Limb (tissue), 2 donors: ENCODE measurements at regions not wholly inside any gene's neighbourhood (a gene's known extent, or its start where the extent isn't known, plus 50 kb on each side); places are given as distances from the start of the nearest gene placed in this dataset.
A peak's percentile ranks its signal among the peaks of the same experiment; 100 is the strongest.

ENCODE experiments used
- DNase-seq, 2 donors: peaks; one replicate each; pipeline ENCODE4 v3.0.0-alpha.2; 2016; ENCODE audit errors: extremely low spot score in 2 of 2

- DNase-seq, result no peak
Observed at GRCh38 chrX:40457406-40457805, 123.4 kb upstream of the ATP6AP2 start.

GRCh38 chrX:40452031-40452430 is 128.7 kb upstream of the ATP6AP2 start:
- DNase-seq, result no peak

DNA sequence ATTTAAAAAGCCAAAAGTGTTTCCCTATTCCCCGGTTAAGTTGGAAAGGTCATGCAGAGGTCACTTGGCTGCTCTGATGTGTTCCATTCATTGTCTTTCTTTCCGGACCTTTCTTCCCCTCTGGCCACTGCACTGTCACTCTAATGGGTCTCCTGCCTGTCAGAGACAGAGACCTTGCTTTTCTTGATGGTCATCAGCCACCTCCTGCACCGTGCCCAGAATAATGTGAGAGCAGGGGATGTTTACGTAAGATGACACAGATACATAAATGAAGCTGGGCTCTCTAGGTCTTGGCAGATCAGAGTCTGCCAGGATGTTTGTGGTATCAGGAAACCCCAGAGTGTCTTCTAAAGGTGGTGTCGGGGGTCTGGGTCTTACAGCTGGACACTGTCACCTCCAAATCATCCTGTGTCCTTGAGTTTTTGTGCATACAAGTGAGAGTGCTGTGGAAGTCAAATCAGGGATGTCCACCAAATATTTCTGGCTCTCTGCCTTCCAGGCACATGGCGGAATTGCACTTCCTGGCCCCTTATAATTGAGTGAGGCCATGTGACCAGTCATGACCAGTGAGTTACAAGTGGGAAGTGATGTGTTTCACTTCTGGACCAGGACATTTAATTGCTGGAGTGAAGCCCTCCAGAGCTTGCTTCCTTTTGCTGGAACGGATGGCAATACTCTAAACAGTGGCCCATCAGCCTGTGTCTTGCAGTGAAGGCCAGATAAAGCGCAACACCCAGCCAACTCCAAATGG is 130.6 kb upstream of the ATP6AP2 start:
- no peak for DNase-seq

DNA sequence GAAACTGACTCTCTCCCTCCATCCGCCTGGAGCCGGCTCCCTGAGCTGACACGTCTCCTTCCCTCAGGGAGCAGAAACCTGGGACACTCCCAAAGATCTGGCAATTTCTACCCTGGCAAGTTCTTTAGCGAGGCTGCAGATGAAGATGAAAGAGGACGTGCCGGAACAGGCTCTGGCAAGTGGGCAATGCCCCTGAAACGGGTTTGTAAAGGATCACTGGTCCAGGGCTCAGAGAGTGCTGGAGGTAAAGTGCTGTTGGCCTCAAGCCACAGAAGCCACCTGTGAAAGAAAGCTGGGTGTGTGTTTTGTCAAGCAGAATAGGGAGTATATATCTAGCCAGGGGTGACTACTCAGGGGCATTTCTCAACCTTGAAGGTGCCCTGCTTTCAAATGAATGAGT is 131.4 kb upstream of the ATP6AP2 start:
- no peak for DNase-seq

DNA sequence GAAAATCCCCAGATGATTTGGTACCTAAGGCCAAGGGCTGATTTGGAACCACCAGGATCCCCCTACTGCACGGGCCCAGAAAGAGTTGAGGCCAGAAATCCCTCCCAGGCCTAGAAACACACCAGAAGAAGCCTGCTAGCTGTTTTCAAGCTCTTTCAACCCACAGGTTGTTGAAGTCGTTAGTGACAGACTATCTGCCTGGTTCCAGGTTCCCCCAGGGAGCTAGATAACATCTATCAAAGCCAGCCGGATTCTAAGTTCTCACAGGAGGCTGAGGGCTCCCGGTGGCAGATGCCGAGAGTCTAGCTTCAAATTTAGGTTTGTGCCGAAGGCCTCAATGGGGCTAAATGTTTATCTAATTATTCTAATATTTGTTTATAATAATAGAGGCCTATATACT is 132.0 kb upstream of the ATP6AP2 start:
- DNase-seq, result no peak

GRCh38 chrX:40446921-40447320 is 133.8 kb upstream of the ATP6AP2 start:
- DNase-seq, result peak in 1 of 2 donors; percentile 6

DNA sequence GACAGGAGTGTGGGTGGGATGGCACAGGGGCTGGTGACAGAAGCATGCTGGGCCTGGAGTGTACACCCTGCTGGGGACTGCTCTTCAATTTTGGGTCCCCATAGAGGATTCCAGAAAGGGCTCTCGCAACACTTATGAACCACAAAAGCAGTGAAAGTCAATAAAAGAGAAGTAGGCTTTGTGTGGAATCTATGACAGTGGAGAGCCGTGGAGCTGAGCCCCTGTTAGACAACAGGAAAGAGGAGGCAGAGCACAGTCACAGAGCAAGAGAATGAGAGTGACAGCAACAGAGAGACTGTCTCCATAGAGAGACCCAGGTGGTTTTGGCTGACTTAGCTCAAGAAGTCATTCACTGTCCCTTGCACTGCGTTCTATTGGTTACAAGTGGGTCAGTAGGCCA is 135.1 kb upstream of the ATP6AP2 start:
- no peak for DNase-seq

- DNase-seq, result no peak
Observed at GRCh38 chrX:40444798-40445496, 135.8 kb upstream of the ATP6AP2 start.

DNA sequence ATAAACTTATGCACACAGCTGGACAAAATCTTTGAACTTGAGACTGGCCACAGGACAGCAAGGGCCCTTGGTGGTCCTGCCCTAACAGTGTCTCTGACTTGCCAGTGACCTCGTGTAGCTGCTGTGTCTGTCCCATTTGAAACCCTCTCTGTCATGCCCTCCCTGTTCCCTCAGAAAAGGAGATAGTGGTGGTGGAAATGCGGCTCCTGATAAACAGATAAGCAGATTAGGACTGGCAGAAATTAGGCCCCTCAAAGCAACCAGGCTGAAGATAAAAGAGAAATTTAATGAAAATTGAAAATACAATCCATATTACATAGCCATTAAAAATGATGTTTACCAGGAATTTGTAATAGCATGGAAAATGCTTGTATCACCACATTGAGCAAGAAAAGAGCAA is 136.6 kb upstream of the ATP6AP2 start:
- DNase-seq, result no peak

DNA sequence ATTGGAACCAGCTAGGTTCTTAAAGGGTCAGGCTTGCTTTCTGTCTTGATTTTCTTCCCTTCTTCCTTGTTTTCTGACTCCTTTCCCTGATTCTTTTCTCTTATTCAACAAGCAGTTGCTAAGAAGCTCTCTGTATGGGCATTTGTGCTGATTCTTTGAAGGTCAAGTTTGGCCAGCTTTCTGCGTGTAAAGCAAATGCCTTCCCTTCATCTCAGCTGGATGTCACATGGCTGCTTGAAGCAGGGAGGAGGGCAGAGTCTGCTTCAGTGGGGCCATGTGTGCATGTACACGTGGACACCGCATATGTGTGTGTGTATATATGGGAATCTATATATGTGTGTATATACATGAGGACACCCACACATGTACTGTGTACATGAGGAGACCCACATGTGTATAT is 139.9 kb upstream of the ATP6AP2 start:
- no peak for DNase-seq

DNA sequence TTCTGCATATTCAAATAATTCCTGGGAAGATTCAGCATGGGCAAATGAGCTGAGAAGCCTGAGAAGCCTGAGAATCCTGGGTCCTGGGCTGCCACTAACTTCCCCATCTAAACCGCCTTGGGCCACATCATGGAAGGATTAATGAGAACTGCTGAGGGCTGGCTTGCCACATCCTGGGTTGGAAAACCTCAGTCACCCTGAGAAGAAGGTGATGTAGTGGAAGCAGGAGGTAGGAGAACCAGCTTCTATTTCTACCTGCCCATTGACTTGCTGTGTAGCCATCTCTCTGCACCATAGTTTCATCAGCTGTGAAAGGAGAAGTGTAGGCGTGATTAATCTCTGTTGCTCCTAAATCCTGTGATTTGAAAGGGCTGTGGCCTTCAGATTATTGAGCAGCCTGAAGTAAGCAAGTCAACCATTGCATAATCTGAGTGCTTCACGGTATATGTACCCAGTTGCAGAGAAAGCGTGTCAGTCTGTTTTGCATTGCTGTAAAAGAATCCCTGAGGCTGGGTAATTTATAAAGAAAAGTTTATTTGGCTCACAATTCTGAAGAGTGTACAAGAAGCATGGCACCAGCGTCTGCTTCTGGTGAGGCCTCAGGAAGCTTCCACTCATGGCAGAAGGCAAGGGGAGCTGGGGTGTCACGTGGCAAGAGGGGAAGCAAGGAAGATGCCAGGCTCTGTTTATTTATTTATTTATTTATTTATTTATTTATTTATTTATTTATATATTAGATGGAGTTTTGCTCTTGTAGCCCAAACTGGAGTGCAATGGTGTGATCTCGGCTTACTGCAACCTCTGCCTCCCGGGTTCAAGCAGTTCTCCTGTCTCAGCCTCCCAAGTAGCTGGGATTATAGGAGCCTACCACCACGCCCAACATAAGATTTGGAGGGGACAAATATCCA is 140.9 kb upstream of the ATP6AP2 start:
- DNase-seq, result no peak

GRCh38 chrX:40437348-40437747 is 143.4 kb upstream of the ATP6AP2 start:
- DNase-seq, result no peak

- DNase-seq, result peak; percentile 35 to 54
Observed at GRCh38 chrX:40434947-40435346, 145.8 kb upstream of the ATP6AP2 start.

- DNase-seq, result no peak
Observed at GRCh38 chrX:40434443-40434842, 146.3 kb upstream of the ATP6AP2 start.

GRCh38 chrX:40433160-40433559 is 147.6 kb upstream of the ATP6AP2 start:
- no peak for DNase-seq

DNA sequence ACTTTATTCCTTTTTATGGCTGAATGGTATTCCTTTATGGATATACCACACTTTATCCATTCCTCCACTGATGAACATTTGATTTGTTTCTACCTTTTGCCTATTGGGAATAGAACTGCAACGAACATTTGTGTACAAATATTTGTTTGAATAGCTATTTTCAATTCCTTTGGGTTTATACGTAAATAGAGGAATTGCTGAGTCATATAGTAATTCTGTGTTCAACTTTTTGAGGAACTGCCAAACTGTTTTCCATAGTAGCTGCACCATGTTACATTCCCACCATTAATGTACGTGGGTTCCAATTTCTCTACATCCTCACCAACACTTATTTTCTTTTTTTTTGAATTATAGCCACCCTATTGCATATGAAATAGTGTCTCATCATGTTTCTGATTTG is 156.5 kb upstream of the ATP6AP2 start:
- no peak for DNase-seq

GRCh38 chrX:40423299-40423698 is 157.5 kb upstream of the ATP6AP2 start:
- DNase-seq, result no peak

DNA sequence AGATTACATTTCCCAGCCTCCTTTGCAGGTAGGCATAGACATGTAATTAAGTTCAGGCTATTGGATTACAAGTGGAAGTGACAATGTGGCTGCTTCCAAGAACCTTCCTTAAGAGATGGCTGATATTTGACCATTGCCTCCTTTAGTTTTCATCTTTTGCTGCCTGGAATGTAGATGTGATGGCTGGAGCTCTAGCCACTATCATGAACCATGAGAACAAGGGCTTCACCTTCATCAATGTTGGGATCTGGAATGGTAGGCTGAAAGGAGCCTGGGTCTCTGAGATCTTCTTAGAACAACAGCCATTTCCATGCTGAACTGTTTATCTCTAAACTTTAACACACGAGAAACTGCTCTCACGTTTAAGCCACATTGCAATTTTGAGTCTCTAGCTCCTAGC is 158.7 kb upstream of the ATP6AP2 start:
- DNase-seq, result no peak

- no peak for DNase-seq
Observed at GRCh38 chrX:40420899-40421729, 159.7 kb upstream of the ATP6AP2 start.

- no peak for DNase-seq
Observed at GRCh38 chrX:40418813-40419195, 162.0 kb upstream of the ATP6AP2 start.

DNA sequence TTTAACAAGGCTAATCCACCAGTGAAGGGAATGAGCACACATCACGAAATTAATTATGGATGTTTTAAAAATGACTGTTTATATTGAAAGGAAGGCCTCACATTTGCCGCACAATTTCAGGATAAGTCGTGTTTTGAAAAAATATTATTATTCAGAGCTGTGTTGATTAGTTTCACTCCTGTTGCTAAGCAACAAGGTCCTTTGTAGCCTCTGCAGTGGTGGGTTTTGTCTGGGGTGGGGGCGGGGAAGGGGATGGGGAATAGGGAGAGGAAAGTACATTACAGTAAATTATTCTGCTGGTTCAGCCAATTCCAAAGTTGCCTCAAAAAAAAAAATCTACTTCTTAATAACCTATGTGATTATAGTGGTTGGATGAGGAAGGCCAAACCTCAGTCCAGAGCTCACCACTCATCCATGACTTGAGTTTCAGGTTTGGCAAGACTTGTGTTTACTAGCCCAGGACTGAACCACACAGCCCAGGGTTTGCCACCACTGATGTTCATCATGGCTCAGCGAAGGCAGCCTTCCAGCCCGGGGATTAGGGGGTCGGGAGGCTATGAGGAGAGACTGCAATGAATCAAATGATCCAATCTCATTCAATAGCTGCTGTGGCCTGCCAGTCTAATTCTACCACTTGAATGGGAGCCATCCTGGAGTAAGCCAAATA is 162.5 kb upstream of the ATP6AP2 start:
- no peak for DNase-seq
